Gastroesophageal sphincter (tissue), 4 donors: ENCODE measurements at regions not wholly inside any gene's neighbourhood (a gene's known extent, or its start where the extent isn't known, plus 50 kb on each side); places are given as distances from the start of the nearest gene placed in this dataset.

Experiments used
- ATAC-seq: fragments of 150-250 bp; one replicate; pipeline ENCODE4 v1.9.1; 2016; ENCODE audit warnings: mild to moderate bottlenecking, moderate library complexity
- H3K27ac ChIP-seq, 4 donors: fragments of 200-600 bp; sonication (generic) in 3 of 4; 1 replicate in 3 of 4; 2 replicates in 1 of 4; pipeline ENCODE4 v1.5.1; 2016 to 2019
- H3K27me3 ChIP-seq: fragments of 200-600 bp; sonication (generic); one replicate; pipeline ENCODE4 v1.5.1; 2019
- H3K36me3 ChIP-seq, 2 donors: fragments of 200-600 bp; sonication (generic); one replicate each; pipeline ENCODE4 v1.5.1; 2019; ENCODE audit warnings: control low read depth in 1 of 2
- H3K4me1 ChIP-seq, 3 donors: fragments of 200-600 bp; sonication (generic); 1 replicate in 2 of 3; 2 replicates in 1 of 3; pipeline ENCODE4 v1.5.1; 2016 to 2019; ENCODE audit warnings: control low read depth in 2 of 3
- H3K4me3 ChIP-seq, 2 donors: fragments of 200-600 bp; sonication (generic); one replicate each; pipeline ENCODE4 v1.5.1; 2019; ENCODE audit warnings: mild to moderate bottlenecking in 1 of 2, moderate library complexity in 1 of 2
- H3K9me3 ChIP-seq, 3 donors: fragments of 200-600 bp; sonication (generic); one replicate each; pipeline ENCODE4 v1.5.1; 2017 to 2019; ENCODE audit warnings: control low read depth in 2 of 3
- CTCF ChIP-seq, 4 experiments: fragments of 200-600 bp in 2 of 4; fragments of 450-650 bp in 2 of 4; sonication (generic) in 1 of 4; IDR thresholded peaks; one replicate each; pipeline ENCODE4 v1.5.1; 2017 to 2019; ENCODE audit warnings: antibody characterized with exemption in 4 of 4, mild to moderate bottlenecking in 2 of 4, moderate library complexity in 2 of 4
- EP300 ChIP-seq: sonication (generic); formaldehyde crosslinking; IDR thresholded peaks from one replicate; pipeline ENCODE4 v1.6.1; 2017; ENCODE audit warnings: antibody characterized with exemption, mild to moderate bottlenecking
- POLR2A ChIP-seq, 2 donors: fragments of 450-650 bp; IDR thresholded peaks; one replicate each; pipeline ENCODE4 v1.6.1; 2017; ENCODE audit warnings: antibody characterized with exemption in 2 of 2, mild to moderate bottlenecking in 2 of 2, moderate library complexity in 1 of 2
- POLR2AphosphoS5 ChIP-seq: sonication (generic); formaldehyde crosslinking; IDR thresholded peaks from one replicate; pipeline ENCODE4 v1.6.1; 2017; ENCODE audit warnings: antibody characterized with exemption
- WGBS, 2 donors: methylation state at CpG; one replicate each; pipeline ENCODE4 v1.1.5; 2018; ENCODE audit warnings: low coverage in 1 of 2; 5-methylcytosine and 5-hydroxymethylcytosine counted together

GRCh38 chr20:7637184-7637583, 303.1 kb downstream of the HAO1 start:
- H3K4me1 ChIP-seq, result no peaks in the 10 kb centered on the region
- no peaks in the 10 kb centered on the region for H3K36me3 ChIP-seq
- ATAC-seq, result no peak
- no peaks in the 10 kb centered on the region for H3K9me3 ChIP-seq
- H3K27ac ChIP-seq, result no peak overlapping the region
- TF ChIP-seq EP300 (no peak), CTCF (IDR thresholded peaks at IDR 0.05) (no peak), POLR2AphosphoS5 (no peak), POLR2A (IDR thresholded peaks at IDR 0.05) (no peak)
- H3K4me3 ChIP-seq, result no peak overlapping the region
- peaks cover 7% of the 10 kb centered on the region for H3K27me3 ChIP-seq

- Histone ChIP-seq H3K27me3 (no peaks in the 10 kb centered on the region), H3K27ac (no peak overlapping the region), H3K36me3 (no peaks in the 10 kb centered on the region), H3K4me1 (no peaks in the 10 kb centered on the region), H3K4me3 (no peak overlapping the region), H3K9me3 (no peaks in the 10 kb centered on the region)
- ATAC-seq, result peak; percentile 43
- WGBS, 2 donors, result 61 to 88% methylated on average over 3 to 6 of the region's 6 CpGs
- TF ChIP-seq POLR2AphosphoS5 (no peak), EP300 (no peak), POLR2A (IDR thresholded peaks at IDR 0.05) (no peak), CTCF (IDR thresholded peaks at IDR 0.05) (no peak)
These were observed 290.0 kb downstream of the HAO1 start for GRCh38 chr20:7650086-7650879.

GRCh38 chr20:7654231-7654630, 286.0 kb downstream of the HAO1 start:
- no peaks in the 10 kb centered on the region for H3K36me3 ChIP-seq
- no peaks in the 10 kb centered on the region for H3K4me1 ChIP-seq
- H3K4me3 ChIP-seq, result no peak overlapping the region
- H3K27ac ChIP-seq, result no peak overlapping the region
- no peaks in the 10 kb centered on the region for H3K9me3 ChIP-seq
- no peak for TF ChIP-seq CTCF (IDR thresholded peaks at IDR 0.05)
- no peak for TF ChIP-seq POLR2AphosphoS5
- no peak for TF ChIP-seq EP300
- no peak for TF ChIP-seq POLR2A (IDR thresholded peaks at IDR 0.05)
- no peak for ATAC-seq
- H3K27me3 ChIP-seq, result no peaks in the 10 kb centered on the region

- H3K4me3 ChIP-seq, result no peak overlapping the region
- no peaks in the 10 kb centered on the region for H3K9me3 ChIP-seq
- H3K36me3 ChIP-seq, result no peaks in the 10 kb centered on the region
- ATAC-seq, result no peak
- TF ChIP-seq EP300, result no peak
- no peak for TF ChIP-seq CTCF (IDR thresholded peaks at IDR 0.05)
- TF ChIP-seq POLR2AphosphoS5, result no peak
- TF ChIP-seq POLR2A (IDR thresholded peaks at IDR 0.05), result no peak
- H3K4me1 ChIP-seq, result no peaks in the 10 kb centered on the region
- H3K27ac ChIP-seq, result no peak overlapping the region
- H3K27me3 ChIP-seq, result no peaks in the 10 kb centered on the region
- 58 to 62% methylated on average over 4 of the region's 4 CpGs for WGBS, 2 donors
These were observed 283.4 kb downstream of the HAO1 start for GRCh38 chr20:7656687-7657467.

GRCh38 chr20:7657569-7657968, 282.7 kb downstream of the HAO1 start:
- TF ChIP-seq CTCF (IDR thresholded peaks at IDR 0.05) (no peak), EP300 (no peak), POLR2AphosphoS5 (no peak), POLR2A (IDR thresholded peaks at IDR 0.05) (no peak)
- WGBS, 2 donors, result 72 to 85% methylated on average over 2 of the region's 2 CpGs
- Histone ChIP-seq H3K27me3 (no peaks in the 10 kb centered on the region), H3K4me1 (no peaks in the 10 kb centered on the region), H3K27ac (no peak overlapping the region), H3K36me3 (no peaks in the 10 kb centered on the region), H3K4me3 (no peak overlapping the region), H3K9me3 (no peaks in the 10 kb centered on the region)
- ATAC-seq, result no peak
